A549 (cell line): ENCODE measurements at regions not wholly inside any gene's neighbourhood (a gene's known extent, or its start where the extent isn't known, plus 50 kb on each side); places are given as distances from the start of the nearest gene placed in this dataset.

Experiments used
- ATAC-seq, 2 experiments: fragments of 200-7000 bp in 1 of 2; fragments of >200 bp in 1 of 2; cut with Nextera tagmentation in 1 of 2; cut with Tn5 transposase in 1 of 2; 3 replicates each; pipeline versions ENCODE4 v1.8.0 to v1.9.1; 2018 to 2020; ENCODE audit warnings: mild to moderate bottlenecking in 1 of 2, moderate library complexity in 1 of 2
- CTCF ChIA-PET: fragments of 300-600 bp; sonication (Branson Sonifier 250); formaldehyde crosslinking; extraction: SDS; loops from one replicate; lab custom pipeline; 2021; ENCODE audit warnings: antibody characterized with exemption, inconsistent platforms; lab: Yijun Ruan, JAX
- POLR2A ChIA-PET: fragments of 350-600 bp; formaldehyde crosslinking; extraction: SDS; loops from one replicate; lab custom pipeline; 2021; ENCODE audit warnings: antibody characterized with exemption, inconsistent platforms; lab: Yijun Ruan, JAX
- DNase-seq, 2 experiments: peaks; one replicate each; pipeline versions ENCODE4 v3.0.0 to v3.0.0-alpha.2; 2011 to 2016; ENCODE audit warnings: low read depth in 1 of 2, low spot score in 1 of 2
- FAIRE-seq: peaks from 2 replicates; lab custom pipeline; 2011; peaks lifted over from hg19 to GRCh38; lab: Jason Lieb, UNC
- H3K27ac ChIP-seq, 2 experiments: fragments of >200 bp; sonication (Bioruptor Twin); formaldehyde crosslinking; 3 replicates each; pipeline ENCODE4 v1.5.1; 2016 to 2017
- H3K4me1 ChIP-seq: fragments of >200 bp; sonication (Bioruptor Twin); formaldehyde crosslinking; 3 replicates; pipeline ENCODE4 v1.6.1; 2016
- H3K4me2 ChIP-seq: fragments of >200 bp; sonication (Bioruptor Twin); formaldehyde crosslinking; 3 replicates; pipeline ENCODE4 v1.6.1; 2016
- H3K4me3 ChIP-seq: fragments of >200 bp; sonication (Bioruptor Twin); formaldehyde crosslinking; 3 replicates; pipeline ENCODE4 v1.5.1; 2016
- H3K9me3 ChIP-seq: fragments of >200 bp; sonication (Bioruptor Twin); formaldehyde crosslinking; 3 replicates; pipeline ENCODE4 v1.6.1; 2016
- BCL3 ChIP-seq: fragments of >200 bp; sonication (Bioruptor Twin); formaldehyde crosslinking; IDR thresholded peaks from 3 replicates; pipeline ENCODE4 v1.6.1; 2016
- CBX8 ChIP-seq: fragments of 200-600 bp; sonication (generic); IDR thresholded peaks from 2 replicates; pipeline ENCODE4 v1.6.1; 2016
- CEBPB ChIP-seq, 2 experiments: fragments of >200 bp in 1 of 2; sonication (Bioruptor Twin) in 1 of 2; formaldehyde crosslinking in 1 of 2; IDR thresholded peaks; 2 replicates each; pipeline ENCODE4 v1.6.1; 2012 to 2016
- CHD4 ChIP-seq: fragments of 200-600 bp; sonication (generic); IDR thresholded peaks from 2 replicates; pipeline ENCODE4 v1.6.1; 2016; ENCODE audit warnings: antibody characterized with exemption, mild to moderate bottlenecking, borderline replicate concordance
- EHF ChIP-seq: fragments of 250-450 bp; sonication (Bioruptor Pico); IDR thresholded peaks from 2 replicates; pipeline ENCODE4 v1.5.0; 2020; ENCODE audit warnings: mild to moderate bottlenecking
- EP300 ChIP-seq, 2 experiments: fragments of >200 bp; sonication (Bioruptor Twin); formaldehyde crosslinking; IDR thresholded peaks; 2 replicates in 1 of 2; 3 replicates in 1 of 2; pipeline ENCODE4 v1.6.1; 2016 to 2017
- FOSB ChIP-seq: fragments of 250-450 bp; sonication (Bioruptor Pico); IDR thresholded peaks from 2 replicates; pipeline ENCODE4 v1.5.0; 2020; ENCODE audit warnings: mild to moderate bottlenecking, moderate library complexity
- FOSL2 ChIP-seq, 2 experiments: fragments of 450-650 bp in 1 of 2; fragments of >200 bp in 1 of 2; sonication (Bioruptor Twin) in 1 of 2; formaldehyde crosslinking; IDR thresholded peaks; 2 replicates each; pipeline versions ENCODE4 v1.5.0 to v1.6.1; 2016 to 2020; ENCODE audit warnings: mild to moderate bottlenecking in 1 of 2, moderate library complexity in 1 of 2
- FOXS1 ChIP-seq: fragments of 250-450 bp; sonication (Bioruptor Pico); IDR thresholded peaks from 2 replicates; pipeline ENCODE4 v1.5.0; 2020; ENCODE audit warnings: mild to moderate bottlenecking, moderate library complexity
- GATA3 ChIP-seq: IDR thresholded peaks from 2 replicates; pipeline ENCODE4 v1.6.1; 2012; ENCODE audit warnings: borderline replicate concordance
- HDAC2 ChIP-seq: fragments of 200-600 bp; sonication (generic); IDR thresholded peaks from 2 replicates; pipeline ENCODE4 v1.6.1; 2016
- HES2 ChIP-seq: fragments of >200 bp; sonication (Bioruptor Twin); formaldehyde crosslinking; IDR thresholded peaks from 2 replicates; pipeline ENCODE4 v1.6.1; 2016
- HEYL ChIP-seq: fragments of 250-450 bp; sonication (Bioruptor Pico); IDR thresholded peaks from 2 replicates; pipeline ENCODE4 v1.8.0; 2021; ENCODE audit warnings: mild to moderate bottlenecking, moderate library complexity
- HOXA7 ChIP-seq: fragments of 250-450 bp; sonication (Bioruptor Pico); IDR thresholded peaks from 2 replicates; pipeline ENCODE4 v1.5.0; 2020; ENCODE audit warnings: mild to moderate bottlenecking, moderate library complexity
- HOXB5 ChIP-seq: fragments of 250-450 bp; sonication (Bioruptor Pico); IDR thresholded peaks from 2 replicates; pipeline ENCODE4 v1.5.0; 2020; ENCODE audit warnings: mild to moderate bottlenecking, moderate library complexity
- JUN ChIP-seq, 2 experiments: fragments of >200 bp; sonication (Bioruptor Twin); formaldehyde crosslinking; IDR thresholded peaks; 2 replicates in 1 of 2; 3 replicates in 1 of 2; pipeline ENCODE4 v1.6.1; 2016 to 2017
- JUNB ChIP-seq: fragments of >200 bp; sonication (Bioruptor Twin); formaldehyde crosslinking; IDR thresholded peaks from 2 replicates; pipeline ENCODE4 v1.6.1; 2016
- KDM1A ChIP-seq: fragments of 200-600 bp; sonication (generic); IDR thresholded peaks from 2 replicates; pipeline ENCODE4 v1.6.1; 2016; ENCODE audit warnings: low read depth, mild to moderate bottlenecking
- MAX ChIP-seq: IDR thresholded peaks from 2 replicates; pipeline ENCODE4 v1.6.1; 2012
- NFE2L2 ChIP-seq: fragments of 150-350 bp; conservative IDR thresholded peaks from 2 replicates; pipeline ENCODE4 v1.6.1; 2014; ENCODE audit warnings: low read length
- PBX3 ChIP-seq: IDR thresholded peaks from 2 replicates; pipeline ENCODE4 v1.6.1; 2012
- POLR2A ChIP-seq: IDR thresholded peaks from 2 replicates; pipeline ENCODE4 v1.6.1; 2012; ENCODE audit warnings: mild to moderate bottlenecking, low read length
- RAD21 ChIP-seq, 2 experiments: fragments of >200 bp in 1 of 2; sonication (Bioruptor Twin) in 1 of 2; formaldehyde crosslinking in 1 of 2; IDR thresholded peaks in 1 of 2; conservative IDR thresholded peaks in 1 of 2; 2 replicates in 1 of 2; 3 replicates in 1 of 2; pipeline ENCODE4 v1.6.1; 2012 to 2018; ENCODE audit warnings: inconsistent platforms in 1 of 2
- RCOR1 ChIP-seq: fragments of 150-350 bp; IDR thresholded peaks from 2 replicates; pipeline ENCODE4 v1.6.1; 2014; ENCODE audit warnings: antibody characterized with exemption, low read length, low read depth
- REST ChIP-seq: fragments of 200-600 bp; sonication (generic); IDR thresholded peaks from 2 replicates; pipeline ENCODE4 v1.6.1; 2016; ENCODE audit warnings: antibody characterized with exemption, mild to moderate bottlenecking, moderate library complexity
- SMC3 ChIP-seq: fragments of >200 bp; sonication (Bioruptor Twin); formaldehyde crosslinking; IDR thresholded peaks from 3 replicates; pipeline ENCODE4 v1.6.1; 2018; ENCODE audit warnings: inconsistent platforms
- SREBF2 ChIP-seq: fragments of 450-650 bp; IDR thresholded peaks from 2 replicates; pipeline ENCODE4 v1.6.1; 2014; ENCODE audit warnings: mild to moderate bottlenecking, moderate library complexity
- TP53 ChIP-seq: fragments of 250-450 bp; sonication (Bioruptor Pico); IDR thresholded peaks from 2 replicates; pipeline ENCODE4 v1.5.0; 2021; ENCODE audit warnings: mild to moderate bottlenecking, moderate library complexity
- ZFP36 ChIP-seq: fragments of 450-650 bp; IDR thresholded peaks from 2 replicates; pipeline ENCODE4 v1.6.1; 2014; ENCODE audit warnings: borderline replicate concordance; ENCODE audit not compliant: partially characterized antibody
- ZNF302 ChIP-seq: fragments of 250-450 bp; sonication (Bioruptor Pico); IDR thresholded peaks from 2 replicates; pipeline ENCODE4 v1.9.0; 2021; ENCODE audit warnings: inconsistent platforms, mild to moderate bottlenecking, moderate library complexity
- WGBS: methylation state at CpG from one replicate; pipeline ENCODE4 v1.1.6; 2017; ENCODE audit errors: missing lambda C conversion rate; 5-methylcytosine and 5-hydroxymethylcytosine counted together

- peaks cover 73% of the 10 kb centered on the region for H3K4me1 ChIP-seq
- ATAC-seq (peak; percentile 91 to 95), FAIRE-seq (peak; percentile 94)
- H3K4me2 ChIP-seq: peak overlapping the region; percentile 62
- TF ChIP-seq HOXB5 (CRISPR knock-in tag): 0 out of 2 replicates have a peak, but pooled peaks have one; percentile 70
- TF ChIP-seq EP300 (IDR thresholded peaks at IDR 0.05): peak; percentile 91 to 95
- no peak for TF ChIP-seq HES2
- peak; percentile 98; the same call in 1 of the 2 replicates for TF ChIP-seq HDAC2
- no peak for TF ChIP-seq SREBF2
- TF ChIP-seq CHD4: peak; percentile 83; the same call in 1 of the 2 replicates
- TF ChIP-seq JUNB: peak; percentile 69
- peak; percentile 87 for TF ChIP-seq ZNF302 (CRISPR knock-in tag)
- TF ChIP-seq RCOR1: no peak
- TF ChIP-seq HOXA7 (CRISPR knock-in tag): 0 out of 2 replicates have a peak, but pooled peaks have one; percentile 11
- TF ChIP-seq SMC3: peak; percentile 63
- peak; percentile 97 for TF ChIP-seq KDM1A
- TF ChIP-seq BCL3: peak; percentile 95
- TF ChIP-seq CBX8: no peak
- TF ChIP-seq NFE2L2: no peak
- peak; percentile 49 to 61 for TF ChIP-seq RAD21 (conservative IDR thresholded peaks at IDR 0.05 in 1 of 2, IDR thresholded peaks at IDR 0.05 in 1 of 2)
- TF ChIP-seq ZFP36: peak; percentile 59
- TF ChIP-seq FOXS1 (CRISPR knock-in tag): peak; percentile 77; the same call in 1 of the 2 replicates
- peak in 1 of 2 experiments; percentile 86; a peak in 2 of 4 replicates for TF ChIP-seq CEBPB (IDR thresholded peaks at IDR 0.05)
- TF ChIP-seq POLR2A: no peak
- peak; percentile 97 for TF ChIP-seq GATA3
- no peak for TF ChIP-seq REST
- TF ChIP-seq FOSB (CRISPR knock-in tag): peak; percentile 61
- peak; percentile 80 for TF ChIP-seq MAX
- TF ChIP-seq TP53 (CRISPR knock-in tag): no peak
- TF ChIP-seq EHF (CRISPR knock-in tag): peak; percentile 60; the same call in 1 of the 2 replicates
- peak; percentile 83 for TF ChIP-seq PBX3
- TF ChIP-seq FOSL2 (IDR thresholded peaks at IDR 0.05): peak; percentile 29; the same call in 1 of the 2 replicates
- peak; percentile 74; the same call in 1 of the 2 replicates for TF ChIP-seq FOSL2 (CRISPR knock-in tag; IDR thresholded peaks at IDR 0.05)
- TF ChIP-seq HEYL (CRISPR knock-in tag): 0 out of 2 replicates have a peak, but pooled peaks have one; percentile 22
- peak; percentile 93 to 95; a peak in 4 of 5 replicates for TF ChIP-seq JUN (IDR thresholded peaks at IDR 0.05)
- TF ChIP-seq, all 56 proteins: peak for 22
- WGBS: 7% methylated on average over 16 of the region's 16 CpGs
- ChIA-PET CTCF (interaction anchor here (1.0 kb wide), 1 partner anchor 90 kb away, joined by 4 read pairs; no protein-coding TSS in a partner anchor), POLR2A (interaction anchor here (0.6 to 1.3 kb wide), 3 partner anchors 9 to 16 kb away, joined by 3 to 7 read pairs (median 5); no protein-coding TSS in a partner anchor)
- H3K9me3 ChIP-seq: no peaks in the 10 kb centered on the region
- no peak overlapping the region for H3K4me3 ChIP-seq
- peak; percentile 88 to 99 for DNase-seq
- peak overlapping the region; percentile 93 to 99 for H3K27ac ChIP-seq
These were observed 91.0 kb upstream of the MED13L start for GRCh38 chr12:116368196-116369194.
